OCI-LY3 (cell line): ENCODE measurements at regions not wholly inside any gene's neighbourhood (a gene's known extent, or its start where the extent isn't known, plus 50 kb on each side); places are given as distances from the start of the nearest gene placed in this dataset.
A peak's percentile ranks its signal among the peaks of the same experiment; 100 is the strongest.

Source experiments
- H2AFZ ChIP-seq: fragments of 200-600, 300-600 bp; shearing (Covaris generic); 2 replicates; pipeline ENCODE4 v1.6.0; 2014; ENCODE audit warnings: antibody characterized with exemption, low read depth, low read length
- H3K27ac ChIP-seq: fragments of 200-600, 300-600 bp; sonication (generic); 2 replicates; pipeline ENCODE4 v1.5.1; 2014; ENCODE audit warnings: mild to moderate bottlenecking, low read length, moderate library complexity, mixed read lengths
- H3K27me3 ChIP-seq: fragments of 200-600, 300-600 bp; sonication (generic); 2 replicates; pipeline ENCODE4 v1.6.1; 2014; ENCODE audit warnings: low read depth, low read length, mixed read lengths
- H3K36me3 ChIP-seq: fragments of 200-600, 300-600 bp; sonication (generic); replicated peaks from 2 replicates; pipeline ENCODE3; 2014; ENCODE audit warnings: low read depth, low read length, mixed read lengths
- H3K4me1 ChIP-seq: fragments of 300-600, 200-600 bp; sonication (generic); 2 replicates; pipeline ENCODE4 v1.6.1; 2014; ENCODE audit warnings: low read length, mixed read lengths
- H3K4me2 ChIP-seq: fragments of 200-600, 300-600 bp; sonication (generic); 2 replicates; pipeline ENCODE4 v1.6.1; 2014; ENCODE audit warnings: low read length, mixed read lengths
- H3K4me3 ChIP-seq: fragments of 300-600, 200-600 bp; sonication (generic); 2 replicates; pipeline ENCODE4 v1.5.1; 2014; ENCODE audit warnings: antibody characterized with exemption, mild to moderate bottlenecking, low read length, moderate library complexity
- H3K79me2 ChIP-seq: fragments of 300-600, 200-600 bp; shearing (Covaris generic); 2 replicates; pipeline ENCODE4 v1.6.1; 2014; ENCODE audit warnings: mild to moderate bottlenecking, low read length, mixed read lengths
- H3K9ac ChIP-seq: fragments of 300-600, 200-600 bp; shearing (Covaris generic); 2 replicates; pipeline ENCODE4 v1.6.0; 2014; ENCODE audit warnings: mild to moderate bottlenecking, low read length, moderate library complexity
- H3K9me3 ChIP-seq: fragments of 200-600, 300-600 bp; shearing (Covaris generic); 2 replicates; pipeline ENCODE4 v1.6.1; 2014; ENCODE audit warnings: low read length, mixed read lengths; ENCODE audit not compliant: insufficient read depth
- H4K20me1 ChIP-seq: fragments of 200-600, 300-600 bp; sonication (generic); 2 replicates; pipeline ENCODE4 v1.6.1; 2016; ENCODE audit warnings: low read length, mixed read lengths; ENCODE audit not compliant: insufficient read depth
- CTCF ChIP-seq: fragments of 200-600, 300-600 bp; sonication (generic); IDR thresholded peaks from 2 replicates; pipeline ENCODE4 v1.5.1; 2014; ENCODE audit warnings: antibody characterized with exemption, low read length, low read depth
- EZH2phosphoT487 ChIP-seq: fragments of 200-600 bp; shearing (Covaris generic); IDR thresholded peaks from 2 replicates; pipeline ENCODE4 v1.6.1; 2018; ENCODE audit warnings: antibody characterized with exemption, mixed run types, low read depth

- H3K4me3 ChIP-seq: peak overlapping the region; percentile 43; the same call in 1 of the 2 replicates
- H4K20me1 ChIP-seq: no peaks in the 10 kb centered on the region
- H3K27ac ChIP-seq: no peak overlapping the region
- H3K27me3 ChIP-seq: no peaks in the 10 kb centered on the region
- peaks cover 19% of the 10 kb centered on the region for H3K4me1 ChIP-seq
- peak overlapping the region; percentile 60; the same call in 1 of the 2 replicates for H2AFZ ChIP-seq
- H3K9ac ChIP-seq: peak overlapping the region; percentile 34; the same call in 1 of the 2 replicates
- H3K36me3 ChIP-seq: no peaks in the 10 kb centered on the region
- H3K4me2 ChIP-seq: peak overlapping the region; percentile 71
- no peaks in the 10 kb centered on the region for H3K79me2 ChIP-seq
- TF ChIP-seq EZH2phosphoT487: no peak
- TF ChIP-seq CTCF: peak; percentile 91
- H3K9me3 ChIP-seq: no peaks in the 10 kb centered on the region
These were observed 53.3 kb downstream of the RGS12 start for GRCh38 chr4:3346146-3346545.

GRCh38 chr4:3347871-3348270 lies 55.0 kb downstream of the RGS12 start:
- Histone ChIP-seq H3K9ac (no peak overlapping the region), H3K36me3 (no peaks in the 10 kb centered on the region), H3K4me2 (no peak overlapping the region), H3K79me2 (no peaks in the 10 kb centered on the region), H3K4me3 (no peak overlapping the region), H3K4me1 (peaks cover 10% of the 10 kb centered on the region), H3K27me3 (no peaks in the 10 kb centered on the region), H4K20me1 (no peaks in the 10 kb centered on the region), H3K9me3 (0 out of 2 replicates have a peak, but pooled peaks cover 4% of the 10 kb centered on the region), H3K27ac (no peak overlapping the region), H2AFZ (no peak overlapping the region)
- no peak for TF ChIP-seq EZH2phosphoT487
- TF ChIP-seq CTCF: no peak

GRCh38 chr4:3348621-3349020 lies 55.8 kb downstream of the RGS12 start:
- Histone ChIP-seq H2AFZ (no peak overlapping the region), H3K4me3 (no peak overlapping the region), H3K27ac (no peak overlapping the region), H3K36me3 (no peaks in the 10 kb centered on the region), H4K20me1 (no peaks in the 10 kb centered on the region), H3K27me3 (no peaks in the 10 kb centered on the region), H3K4me1 (peaks cover 10% of the 10 kb centered on the region), H3K9me3 (0 out of 2 replicates have a peak, but pooled peaks cover 4% of the 10 kb centered on the region), H3K9ac (no peak overlapping the region), H3K79me2 (no peaks in the 10 kb centered on the region), H3K4me2 (no peak overlapping the region)
- TF ChIP-seq EZH2phosphoT487 (no peak), CTCF (no peak)

- H3K27me3 ChIP-seq: no peaks in the 10 kb centered on the region
- H4K20me1 ChIP-seq: no peaks in the 10 kb centered on the region
- no peak overlapping the region for H2AFZ ChIP-seq
- H3K9ac ChIP-seq: no peak overlapping the region
- peaks cover 10% of the 10 kb centered on the region for H3K4me1 ChIP-seq
- no peaks in the 10 kb centered on the region for H3K79me2 ChIP-seq
- no peak overlapping the region for H3K4me2 ChIP-seq
- 0 out of 2 replicates have a peak, but pooled peaks cover 4% of the 10 kb centered on the region for H3K9me3 ChIP-seq
- H3K27ac ChIP-seq: no peak overlapping the region
- H3K36me3 ChIP-seq: no peaks in the 10 kb centered on the region
- no peak for TF ChIP-seq CTCF
- no peak for TF ChIP-seq EZH2phosphoT487
- no peak overlapping the region for H3K4me3 ChIP-seq
These were observed 56.3 kb downstream of the RGS12 start for GRCh38 chr4:3349116-3349515.
